KMS-11 (cell line): ENCODE measurements at regions not wholly inside any gene's neighbourhood (a gene's known extent, or its start where the extent isn't known, plus 50 kb on each side); places are given as distances from the start of the nearest gene placed in this dataset.

Experiments used
- H2AFZ ChIP-seq: fragments of 200-600 bp; sonication (generic); 2 replicates; pipeline ENCODE4 v1.6.1; 2016; ENCODE audit warnings: antibody characterized with exemption, mixed run types, low read depth
- H3K27ac ChIP-seq: fragments of 200-600 bp; sonication (generic); 2 replicates; pipeline ENCODE4 v1.6.1; 2016; ENCODE audit warnings: mild to moderate bottlenecking, mixed run types
- H3K27me3 ChIP-seq: fragments of 200-600 bp; sonication (generic); 2 replicates; pipeline ENCODE4 v1.6.1; 2017; ENCODE audit warnings: mild to moderate bottlenecking, low read depth, mixed run types, moderate library complexity; ENCODE audit not compliant: insufficient read depth
- H3K36me3 ChIP-seq: fragments of 200-600 bp; sonication (generic); 2 replicates; pipeline ENCODE4 v1.6.1; 2017; ENCODE audit warnings: mild to moderate bottlenecking, mixed run types; ENCODE audit not compliant: insufficient read depth
- H3K4me1 ChIP-seq: fragments of 200-600 bp; sonication (generic); 2 replicates; pipeline ENCODE4 v1.6.1; 2016; ENCODE audit warnings: mild to moderate bottlenecking, low read depth, mixed run types; ENCODE audit not compliant: poor library complexity, severe bottlenecking
- H3K4me2 ChIP-seq: fragments of 200-600 bp; sonication (generic); 2 replicates; pipeline ENCODE4 v1.7.0; 2016; ENCODE audit warnings: mild to moderate bottlenecking, mixed run types
- H3K4me3 ChIP-seq: fragments of 200-600 bp; sonication (generic); IDR thresholded peaks from 2 replicates; pipeline ENCODE4 v1.6.1; 2017; ENCODE audit warnings: low read depth, low read length, mixed read lengths; ENCODE audit not compliant: insufficient read depth
- H3K79me2 ChIP-seq: fragments of 200-600 bp; sonication (generic); 2 replicates; pipeline ENCODE4 v1.6.1; 2016; ENCODE audit warnings: low read depth, mixed run types; ENCODE audit not compliant: insufficient read depth
- H3K9ac ChIP-seq: fragments of 200-600 bp; sonication (generic); 2 replicates; pipeline ENCODE4 v1.6.1; 2016; ENCODE audit warnings: mild to moderate bottlenecking, mixed run types
- H4K20me1 ChIP-seq: fragments of 200-600 bp; sonication (generic); 2 replicates; pipeline ENCODE4 v1.6.1; 2016; ENCODE audit warnings: mild to moderate bottlenecking, mixed run types; ENCODE audit not compliant: insufficient read depth
- CTCF ChIP-seq: fragments of 200-600 bp; sonication (generic); conservative IDR thresholded peaks from 2 replicates; pipeline ENCODE4 v1.6.1; 2017; ENCODE audit warnings: low read depth, mild to moderate bottlenecking, antibody characterized with exemption, low read length, moderate library complexity, mixed read lengths

GRCh38 chr17:79459003-79459655 is 151.7 kb downstream of the RBFOX3 start:
- H3K4me1 ChIP-seq: no peaks in the 10 kb centered on the region
- no peak overlapping the region for H2AFZ ChIP-seq
- H4K20me1 ChIP-seq: no peaks in the 10 kb centered on the region
- H3K4me3 ChIP-seq: no peak overlapping the region
- H3K4me2 ChIP-seq: no peak overlapping the region
- H3K9ac ChIP-seq: no peak overlapping the region
- TF ChIP-seq CTCF: no peak
- no peaks in the 10 kb centered on the region for H3K79me2 ChIP-seq
- no peak overlapping the region for H3K27ac ChIP-seq
- no peaks in the 10 kb centered on the region for H3K36me3 ChIP-seq
- peaks cover 82% of the 10 kb centered on the region for H3K27me3 ChIP-seq

GRCh38 chr17:79458356-79458755 is 152.5 kb downstream of the RBFOX3 start:
- Histone ChIP-seq H3K79me2 (no peaks in the 10 kb centered on the region), H3K4me1 (no peaks in the 10 kb centered on the region), H3K4me2 (no peak overlapping the region), H3K27me3 (peaks cover 86% of the 10 kb centered on the region), H3K4me3 (no peak overlapping the region), H2AFZ (no peak overlapping the region), H3K36me3 (no peaks in the 10 kb centered on the region), H3K27ac (no peak overlapping the region), H3K9ac (no peak overlapping the region), H4K20me1 (no peaks in the 10 kb centered on the region)
- no peak for TF ChIP-seq CTCF

GRCh38 chr17:79457889-79458288 is 153.0 kb downstream of the RBFOX3 start:
- H3K27me3 ChIP-seq: peaks cover 90% of the 10 kb centered on the region
- no peak overlapping the region for H3K27ac ChIP-seq
- TF ChIP-seq CTCF: no peak
- no peak overlapping the region for H3K4me2 ChIP-seq
- H3K36me3 ChIP-seq: no peaks in the 10 kb centered on the region
- no peaks in the 10 kb centered on the region for H4K20me1 ChIP-seq
- no peak overlapping the region for H3K4me3 ChIP-seq
- H3K79me2 ChIP-seq: no peaks in the 10 kb centered on the region
- no peak overlapping the region for H3K9ac ChIP-seq
- H3K4me1 ChIP-seq: no peaks in the 10 kb centered on the region
- no peak overlapping the region for H2AFZ ChIP-seq

- Histone ChIP-seq H3K9ac (no peak overlapping the region), H3K36me3 (no peaks in the 10 kb centered on the region), H3K4me2 (no peak overlapping the region)
Observed at GRCh38 chr17:79457376-79457775, 153.5 kb downstream of the RBFOX3 start.

More at GRCh38 chr17:79457376-79457775, 153.5 kb downstream of the RBFOX3 start:
- no peak overlapping the region for H2AFZ ChIP-seq
- H4K20me1 ChIP-seq: no peaks in the 10 kb centered on the region
- H3K4me1 ChIP-seq: no peaks in the 10 kb centered on the region
- no peaks in the 10 kb centered on the region for H3K79me2 ChIP-seq
- peaks cover 92% of the 10 kb centered on the region for H3K27me3 ChIP-seq
- H3K4me3 ChIP-seq: no peak overlapping the region
- no peak for TF ChIP-seq CTCF
- no peak overlapping the region for H3K27ac ChIP-seq
